Trophoblast cell (in vitro differentiated cells and primary cell): ENCODE measurements at regions not wholly inside any gene's neighbourhood (a gene's known extent, or its start where the extent isn't known, plus 50 kb on each side); places are given as distances from the start of the nearest gene placed in this dataset.

Experiments used
- DNase-seq, 2 donors: peaks; one replicate each; pipeline ENCODE4 v3.0.0-alpha.2; 2016
- H2AFZ ChIP-seq: 2 replicates; pipeline ENCODE4 v1.6.1; 2013; ENCODE audit warnings: low read length, moderate library complexity, mild to moderate bottlenecking; ENCODE audit not compliant: insufficient read depth, poor library complexity
- H2AK5ac ChIP-seq: 2 replicates; pipeline ENCODE4 v1.6.1; 2013; ENCODE audit warnings: mild to moderate bottlenecking, low read length
- H2BK120ac ChIP-seq: 2 replicates; pipeline ENCODE4 v1.6.1; 2013; ENCODE audit warnings: low read length, mild to moderate bottlenecking, moderate library complexity; ENCODE audit not compliant: insufficient read depth, poor library complexity
- H2BK12ac ChIP-seq: 2 replicates; pipeline ENCODE4 v1.6.1; 2013; ENCODE audit warnings: mild to moderate bottlenecking, low read length, moderate library complexity
- H2BK5ac ChIP-seq: 2 replicates; pipeline ENCODE4 v1.6.1; 2013; ENCODE audit warnings: low read length, low read depth, moderate library complexity, mild to moderate bottlenecking; ENCODE audit not compliant: poor library complexity
- H3K14ac ChIP-seq: 2 replicates; pipeline ENCODE4 v1.6.1; 2013; ENCODE audit warnings: mild to moderate bottlenecking, low read length
- H3K18ac ChIP-seq: 2 replicates; pipeline ENCODE4 v1.6.1; 2013; ENCODE audit warnings: mild to moderate bottlenecking, low read length
- H3K23ac ChIP-seq: 2 replicates; pipeline ENCODE4 v1.6.1; 2013; ENCODE audit warnings: low read length
- H3K27ac ChIP-seq: 2 replicates; pipeline ENCODE4 v1.5.1; 2013; ENCODE audit warnings: low read depth, mild to moderate bottlenecking, inconsistent platforms, low read length, moderate library complexity
- H3K27me3 ChIP-seq: 2 replicates; pipeline ENCODE4 v1.6.1; 2013; ENCODE audit warnings: inconsistent platforms, mild to moderate bottlenecking, low read length, moderate library complexity; ENCODE audit not compliant: insufficient read depth
- H3K36me3 ChIP-seq, 2 experiments: 1 replicate in 1 of 2; 2 replicates in 1 of 2; pipeline ENCODE4 v1.6.1; 2013; ENCODE audit warnings: low read length in 2 of 2, mild to moderate bottlenecking in 2 of 2, moderate library complexity in 1 of 2; ENCODE audit not compliant: insufficient read depth in 2 of 2, control insufficient read depth in 1 of 2
- H3K4ac ChIP-seq: 2 replicates; pipeline ENCODE4 v1.6.1; 2013; ENCODE audit warnings: low read depth, mild to moderate bottlenecking, low read length, moderate library complexity
- H3K4me1 ChIP-seq, 2 experiments: 1 replicate in 1 of 2; 2 replicates in 1 of 2; pipeline ENCODE4 v1.6.1; 2013; ENCODE audit warnings: low read length in 2 of 2, mild to moderate bottlenecking in 2 of 2, moderate library complexity in 1 of 2; ENCODE audit not compliant: insufficient read depth in 2 of 2, control insufficient read depth in 1 of 2
- H3K4me2 ChIP-seq: 2 replicates; pipeline ENCODE4 v1.6.1; 2013; ENCODE audit warnings: inconsistent platforms, mild to moderate bottlenecking, low read length, moderate library complexity
- H3K4me3 ChIP-seq: 2 replicates; pipeline ENCODE4 v1.5.1; 2013; ENCODE audit warnings: mild to moderate bottlenecking, low read depth, low read length, inconsistent platforms
- H3K79me1 ChIP-seq: one replicate; pipeline ENCODE4 v1.6.1; 2013; ENCODE audit warnings: low read length
- H3K79me2 ChIP-seq: 2 replicates; pipeline ENCODE4 v1.6.1; 2013; ENCODE audit warnings: low read length, mild to moderate bottlenecking; ENCODE audit not compliant: control insufficient read depth, insufficient read depth, poor library complexity
- H3K9ac ChIP-seq: 2 replicates; pipeline ENCODE4 v1.6.1; 2013; ENCODE audit warnings: mild to moderate bottlenecking, low read length
- H3K9me3 ChIP-seq: 2 replicates; pipeline ENCODE4 v1.6.1; 2013; ENCODE audit warnings: low read depth, mild to moderate bottlenecking, control low read depth, inconsistent platforms, low read length; ENCODE audit not compliant: insufficient read depth
- H4K12ac ChIP-seq: 2 replicates; pipeline ENCODE4 v1.6.1; 2013; ENCODE audit warnings: low read depth, mild to moderate bottlenecking, low read length, moderate library complexity
- H4K8ac ChIP-seq: 2 replicates; pipeline ENCODE4 v1.6.1; 2013; ENCODE audit warnings: low read depth, mild to moderate bottlenecking, low read length, moderate library complexity
- H4K91ac ChIP-seq: one replicate; pipeline ENCODE4 v1.6.1; 2013; ENCODE audit warnings: low read depth, mild to moderate bottlenecking, low read length, moderate library complexity
- WGBS: extraction: QIAGEN DNeasy Blood & Tissue Kit; methylation state at CpG from one replicate; pipeline ENCODE4 v1.1.7; 2013; ENCODE audit warnings: missing lambda C conversion rate; ENCODE audit not compliant: insufficient read length, insufficient coverage; ENCODE audit errors: extremely low coverage; 5-methylcytosine and 5-hydroxymethylcytosine counted together

GRCh38 chr1:87863317-87863716 is 534.6 kb downstream of the LMO4 start:
- Histone ChIP-seq H3K18ac (no peak overlapping the region), H3K9me3 (no peaks in the 10 kb centered on the region), H3K36me3 (no peaks in the 10 kb centered on the region), H3K79me2 (no peaks in the 10 kb centered on the region), H3K23ac (no peak overlapping the region), H3K9ac (no peak overlapping the region), H3K4me3 (no peak overlapping the region), H3K4me2 (no peak overlapping the region), H3K4ac (no peak overlapping the region), H3K27ac (no peak overlapping the region), H3K27me3 (no peaks in the 10 kb centered on the region), H4K91ac (no peak overlapping the region), H3K4me1 (no peaks in the 10 kb centered on the region), H2BK120ac (no peak overlapping the region), H2AK5ac (no peak overlapping the region), H3K14ac (no peak overlapping the region), H3K79me1 (no peaks in the 10 kb centered on the region), H4K8ac (no peak overlapping the region), H4K12ac (no peak overlapping the region), H2AFZ (no peak overlapping the region), H2BK5ac (no peak overlapping the region), H2BK12ac (no peak overlapping the region)
- no CpG with 5 or more reads among the region's 1 CpG for WGBS
- DNase-seq, result no peak

GRCh38 chr1:87864676-87865075 is 536.0 kb downstream of the LMO4 start:
- no peak overlapping the region for H4K12ac ChIP-seq
- H2AK5ac ChIP-seq, result no peak overlapping the region
- no peaks in the 10 kb centered on the region for H3K9me3 ChIP-seq

GRCh38 chr1:87866416-87866815 is 537.7 kb downstream of the LMO4 start:
- no peak overlapping the region for H2BK12ac ChIP-seq
- no peaks in the 10 kb centered on the region for H3K4me1 ChIP-seq
- H3K9me3 ChIP-seq, result no peaks in the 10 kb centered on the region
- H2BK5ac ChIP-seq, result no peak overlapping the region
- no peak overlapping the region for H3K27ac ChIP-seq
- H3K9ac ChIP-seq, result no peak overlapping the region
- no peak overlapping the region for H2AFZ ChIP-seq
- no peak overlapping the region for H3K4ac ChIP-seq
- H2BK120ac ChIP-seq, result no peak overlapping the region
- no peak overlapping the region for H3K18ac ChIP-seq
- no peak overlapping the region for H3K4me3 ChIP-seq
- H4K12ac ChIP-seq, result no peak overlapping the region
- DNase-seq, result no peak
- no peaks in the 10 kb centered on the region for H3K36me3 ChIP-seq
- no peaks in the 10 kb centered on the region for H3K27me3 ChIP-seq
- no peak overlapping the region for H3K23ac ChIP-seq
- no peak overlapping the region for H4K91ac ChIP-seq
- H3K79me2 ChIP-seq, result no peaks in the 10 kb centered on the region
- no peak overlapping the region for H4K8ac ChIP-seq
- no peak overlapping the region for H3K14ac ChIP-seq
- WGBS, result 100% methylated on average over 1 of the region's 3 CpGs
- H3K79me1 ChIP-seq, result no peaks in the 10 kb centered on the region
- H3K4me2 ChIP-seq, result no peak overlapping the region
- no peak overlapping the region for H2AK5ac ChIP-seq

More at GRCh38 chr1:87864676-87865075, 536.0 kb downstream of the LMO4 start:
- Histone ChIP-seq H2BK12ac (no peak overlapping the region), H3K79me2 (no peaks in the 10 kb centered on the region), H3K4me3 (no peak overlapping the region), H3K4me2 (no peak overlapping the region), H3K18ac (no peak overlapping the region), H3K23ac (no peak overlapping the region), H4K91ac (no peak overlapping the region), H4K8ac (no peak overlapping the region), H3K79me1 (no peaks in the 10 kb centered on the region), H3K4me1 (no peaks in the 10 kb centered on the region), H3K36me3 (no peaks in the 10 kb centered on the region), H3K14ac (no peak overlapping the region), H3K9ac (no peak overlapping the region), H3K27ac (no peak overlapping the region), H3K4ac (no peak overlapping the region), H2BK5ac (no peak overlapping the region), H3K27me3 (no peaks in the 10 kb centered on the region), H2AFZ (no peak overlapping the region), H2BK120ac (no peak overlapping the region)
- WGBS, result no CpG with 5 or more reads among the region's 4 CpGs
- DNase-seq, result no peak

- Histone ChIP-seq H3K9me3 (no peaks in the 10 kb centered on the region), H3K4me2 (no peak overlapping the region), H2BK12ac (no peak overlapping the region), H3K4me3 (no peak overlapping the region), H3K27me3 (no peaks in the 10 kb centered on the region), H3K23ac (no peak overlapping the region), H4K12ac (no peak overlapping the region), H2BK120ac (no peak overlapping the region), H4K8ac (no peak overlapping the region), H3K36me3 (no peaks in the 10 kb centered on the region), H3K27ac (no peak overlapping the region), H2AFZ (no peak overlapping the region), H3K9ac (no peak overlapping the region), H3K18ac (no peak overlapping the region), H3K79me2 (no peaks in the 10 kb centered on the region), H3K4me1 (no peaks in the 10 kb centered on the region), H2BK5ac (no peak overlapping the region), H3K79me1 (no peaks in the 10 kb centered on the region), H3K4ac (no peak overlapping the region), H2AK5ac (no peak overlapping the region), H3K14ac (no peak overlapping the region), H4K91ac (no peak overlapping the region)
- peak in 1 of 2 donors; percentile 14 for DNase-seq
- WGBS, result no CpG with 5 or more reads among the region's 1 CpG
Measured at GRCh38 chr1:87867626-87868025, 538.9 kb downstream of the LMO4 start.
